Fibroblast of mammary gland (primary cell): ENCODE measurements at regions not wholly inside any gene's neighbourhood (a gene's known extent, or its start where the extent isn't known, plus 50 kb on each side); places are given as distances from the start of the nearest gene placed in this dataset.

Experiments used
- DNase-seq: peaks from one replicate; pipeline ENCODE4 v3.0.0-alpha.2; 2010; ENCODE audit warnings: low read depth
- H3K4me3 ChIP-seq: 2 replicates; pipeline ENCODE4 v1.5.1; 2011; ENCODE audit warnings: low read depth, mild to moderate bottlenecking, low read length, moderate library complexity; ENCODE audit not compliant: control insufficient read depth
- CTCF ChIP-seq: conservative IDR thresholded peaks from 2 replicates; pipeline ENCODE4 v1.5.1; 2011; ENCODE audit warnings: low read depth, low read length, inconsistent platforms; ENCODE audit not compliant: control insufficient read depth, insufficient read depth

GRCh38 chr5:31104775-31105174 is 88.7 kb upstream of the CDH6 start:
- no peak for DNase-seq
- no peak for TF ChIP-seq CTCF
- H3K4me3 ChIP-seq, result no peak overlapping the region

DNA sequence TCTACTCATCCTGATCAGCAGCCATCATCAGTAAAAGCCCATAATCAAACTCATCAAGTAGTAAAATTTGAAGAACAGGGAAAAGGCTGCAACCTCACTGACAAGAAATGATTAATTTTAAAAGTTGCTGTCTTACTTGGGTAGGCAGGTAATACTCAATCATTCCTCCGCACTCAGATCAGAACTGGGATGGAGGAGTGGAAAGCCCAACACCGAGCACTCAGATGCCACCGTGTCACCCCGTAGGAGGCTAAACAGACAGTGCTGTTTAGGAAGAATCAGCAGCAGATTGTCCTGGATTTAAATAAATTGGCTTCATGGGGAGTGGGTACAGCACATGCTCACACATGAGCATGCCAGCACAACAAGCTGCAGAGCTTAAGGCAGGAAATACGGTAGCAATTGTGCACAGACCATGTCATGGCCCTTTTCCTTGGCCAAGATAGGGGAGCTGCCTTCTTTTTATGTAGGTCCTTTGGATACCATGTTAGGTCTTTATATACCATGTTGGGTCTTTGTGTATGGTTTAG is 92.6 kb upstream of the CDH6 start:
- TF ChIP-seq CTCF, result no peak
- H3K4me3 ChIP-seq, result no peak overlapping the region
- DNase-seq, result no peak

DNA sequence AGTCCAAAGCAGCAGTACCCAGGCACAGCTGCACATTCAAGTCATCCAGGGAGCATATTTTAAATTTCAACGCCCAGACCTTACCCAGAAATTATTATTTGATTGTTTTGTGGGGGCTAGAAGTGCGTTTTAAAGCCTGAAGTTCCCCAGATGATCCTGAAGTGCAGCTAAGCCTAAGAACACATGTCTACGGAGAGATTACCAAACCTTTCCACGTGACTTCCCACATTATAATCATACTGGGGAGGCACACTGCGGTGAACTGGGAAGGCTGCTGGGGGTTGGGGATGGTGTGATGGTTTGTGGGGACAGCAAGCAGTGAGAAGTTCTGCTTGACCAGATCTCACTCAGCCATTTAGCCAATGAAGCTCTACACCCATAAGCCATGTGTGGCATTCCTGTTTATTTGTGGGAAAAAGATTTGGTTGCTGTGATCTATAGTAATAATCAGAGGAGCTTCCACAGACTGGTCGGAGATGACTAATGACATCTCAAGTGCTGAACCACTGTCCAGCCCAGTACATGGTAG is 93.4 kb upstream of the CDH6 start:
- TF ChIP-seq CTCF, result no peak
- H3K4me3 ChIP-seq, result no peak overlapping the region
- DNase-seq, result no peak

DNA sequence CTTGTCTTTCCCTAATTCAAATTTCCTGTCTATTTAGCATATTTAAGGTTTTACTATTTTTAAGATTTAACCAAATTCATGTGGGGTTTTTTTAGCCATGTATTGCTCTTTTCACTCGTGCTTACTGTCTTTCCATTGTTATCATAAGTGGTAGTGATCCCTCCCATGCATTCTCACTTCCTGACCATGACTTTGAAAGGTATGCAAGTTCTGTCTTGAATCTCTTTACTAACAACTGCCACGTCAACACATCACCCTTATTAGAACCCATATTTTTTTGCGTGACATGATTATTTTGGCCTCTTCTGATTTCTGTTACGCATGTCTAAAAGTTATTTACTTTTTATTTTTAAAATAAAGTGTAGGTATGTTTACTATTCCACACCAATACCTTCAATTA is 94.7 kb upstream of the CDH6 start:
- no peak for TF ChIP-seq CTCF
- H3K4me3 ChIP-seq, result no peak overlapping the region
- DNase-seq, result no peak

DNA sequence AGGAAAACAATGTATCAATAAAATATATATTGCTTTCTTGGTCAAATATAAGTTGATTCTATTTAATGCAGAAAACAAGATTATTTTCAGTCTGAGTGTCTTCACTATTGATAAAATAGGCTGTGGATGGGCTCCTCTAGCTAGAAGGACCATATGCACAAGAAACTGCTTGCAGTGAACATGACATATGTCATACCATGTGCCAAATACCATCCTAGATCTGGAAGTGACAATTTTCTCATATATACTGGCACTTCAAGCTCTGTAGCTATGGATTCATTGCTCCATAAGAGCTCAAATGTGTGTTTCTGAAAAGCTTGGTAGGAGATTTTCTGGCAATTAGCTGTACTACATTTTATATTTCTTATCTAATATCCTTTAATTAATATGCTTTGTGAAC is 95.6 kb upstream of the CDH6 start:
- H3K4me3 ChIP-seq, result no peak overlapping the region
- DNase-seq, result no peak
- TF ChIP-seq CTCF, result no peak

- DNase-seq, result peak; percentile 30
- TF ChIP-seq CTCF, result no peak
- H3K4me3 ChIP-seq, result no peak overlapping the region
Measured at GRCh38 chr5:31096238-31096865, 97.1 kb upstream of the CDH6 start.
